ENCODE measurements at regions not wholly inside any gene's neighbourhood (a gene's known extent, or its start where the extent isn't known, plus 50 kb on each side); places are given as distances from the start of the nearest gene placed in this dataset.

- Histone ChIP-seq H3K23ac (ENCODE audit: insufficient read length, low read depth, low read length) (no peak overlapping the region), H3K27ac (ENCODE audit: insufficient read length, low read depth, low read length) (no peak overlapping the region), H2AFZ (ENCODE audit: low read length) (no peak overlapping the region), H3K18ac (ENCODE audit: insufficient read length, low read depth, low read length) (no peak overlapping the region), H3K4me2 (ENCODE audit: insufficient read depth, insufficient read length, low read length) (no peak overlapping the region), H3K56ac (ENCODE audit: insufficient read length, low read depth, low read length) (no peak overlapping the region), H2AK5ac (ENCODE audit: insufficient read length, low read length) (no peak overlapping the region), H3K27me3 (ENCODE audit: insufficient read depth, low read length) (no peaks in the 10 kb centered on the region), H3K9ac (ENCODE audit: extremely low read depth, insufficient read length, low read length) (no peak overlapping the region), H3K14ac (ENCODE audit: insufficient read depth, low read length) (no peak overlapping the region), H3K23me2 (ENCODE audit: insufficient read length, low read depth, low read length, poor library complexity, severe bottlenecking) (no peaks in the 10 kb centered on the region), H3K4ac (ENCODE audit: low read depth, low read length) (no peak overlapping the region), H3K4me1 (ENCODE audit: insufficient read depth, low read length) (no peaks in the 10 kb centered on the region), H3K79me2 (ENCODE audit: insufficient read depth, low read length) (no peaks in the 10 kb centered on the region), H3T11ph (ENCODE audit: low read length) (no peak overlapping the region), H4K8ac (replicated peaks; ENCODE audit: insufficient read length, low read depth, low read length) (no peak overlapping the region), H2BK20ac (ENCODE audit: low read depth, low read length, poor library complexity, severe bottlenecking) (no peak overlapping the region), H4K20me1 (ENCODE audit: control insufficient read depth, insufficient read depth, insufficient read length) (no peaks in the 10 kb centered on the region), H2BK120ac (ENCODE audit: low read depth, low read length, poor library complexity, severe bottlenecking) (no peak overlapping the region), H4K5ac (ENCODE audit: insufficient read length, low read depth, low read length) (no peak overlapping the region), H4K91ac (ENCODE audit: insufficient read length, low read depth, low read length) (no peak overlapping the region), H3K79me1 (ENCODE audit: insufficient read depth, low read depth, low read length, poor library complexity, severe bottlenecking) (no peaks in the 10 kb centered on the region), H2BK15ac (ENCODE audit: low read depth, low read length) (no peak overlapping the region), H2BK5ac (ENCODE audit: insufficient read length, low read length) (no peak overlapping the region), H3K9me3 (ENCODE audit: control insufficient read depth, low read depth, low read length) (peaks cover 7% of the 10 kb centered on the region), H2BK12ac (ENCODE audit: insufficient read length, low read depth, low read length) (no peak overlapping the region)
- H3K9me3 Mint-ChIP-seq = peaks cover 26 to 30% of the 10 kb centered on the region in 2 experiments
- peaks cover 2% of the 10 kb centered on the region; the same call in 1 of the 2 replicates for H3K27me3 Mint-ChIP-seq (ENCODE audit: low read depth)
- TF ChIP-seq CTCF (conservative IDR thresholded peaks at IDR 0.05) = no peak
- no peak overlapping the region for H3K4me3 Mint-ChIP-seq
- no peak overlapping the region for H3K27ac Mint-ChIP-seq
- no peaks in the 10 kb centered on the region for H3K4me1 Mint-ChIP-seq
- no peak for DNase-seq
- no CpG with 5 or more reads among the region's 5 CpGs for WGBS (ENCODE audit: extremely low coverage, insufficient read length, low lambda C conversion rate)
- peaks cover 3 to 19% (median 6%) of the 10 kb centered on the region in 3 experiments for H3K36me3 Mint-ChIP-seq (ENCODE audit: insufficient read depth in 1 of 3, low read depth in 3 of 3)
These were observed 72.9 kb upstream of the ZNF678 start for GRCh38 chr1:227490478-227490877.
